Cardiac muscle cell (in vitro differentiated cells and primary cell): ENCODE measurements at regions not wholly inside any gene's neighbourhood (a gene's known extent, or its start where the extent isn't known, plus 50 kb on each side); places are given as distances from the start of the nearest gene placed in this dataset.
A peak's percentile ranks its signal among the peaks of the same experiment; 100 is the strongest.

ENCODE experiments used
- DNase-seq, 2 donors: peaks; one replicate each; pipeline versions ENCODE4 v3.0.0 to v3.0.0-alpha.2; 2010 to 2017; ENCODE audit warnings: low read depth in 1 of 2, low spot score in 1 of 2
- H3K27ac ChIP-seq: fragments of 200-600 bp; sonication (generic); 2 replicates; pipeline ENCODE4 v1.5.1; 2016
- H3K27me3 ChIP-seq: fragments of 200-600 bp; sonication (generic); 2 replicates; pipeline ENCODE4 v1.6.0; 2016; ENCODE audit warnings: control low read depth
- H3K36me3 ChIP-seq: fragments of 200-600 bp; sonication (generic); 2 replicates; pipeline ENCODE4 v1.5.1; 2016; ENCODE audit warnings: control low read depth
- H3K4me1 ChIP-seq: fragments of 200-600 bp; sonication (generic); 2 replicates; pipeline ENCODE4 v1.8.1; 2017; ENCODE audit warnings: low read depth, mild to moderate bottlenecking, mixed run types
- H3K4me3 ChIP-seq: fragments of 200-600 bp; sonication (generic); 2 replicates; pipeline ENCODE4 v1.5.1; 2016; ENCODE audit warnings: mild to moderate bottlenecking
- H3K9me3 ChIP-seq: fragments of 200-600 bp; sonication (generic); 2 replicates; pipeline ENCODE4 v1.5.1; 2017; ENCODE audit warnings: low read depth, mild to moderate bottlenecking, control low read depth
- TF ChIP-seq, protein P1 (sequence below): IDR thresholded peaks from 2 replicates; pipeline ENCODE4 v1.5.1; 2012; ENCODE audit warnings: low read depth, mild to moderate bottlenecking, low read length

DNA sequence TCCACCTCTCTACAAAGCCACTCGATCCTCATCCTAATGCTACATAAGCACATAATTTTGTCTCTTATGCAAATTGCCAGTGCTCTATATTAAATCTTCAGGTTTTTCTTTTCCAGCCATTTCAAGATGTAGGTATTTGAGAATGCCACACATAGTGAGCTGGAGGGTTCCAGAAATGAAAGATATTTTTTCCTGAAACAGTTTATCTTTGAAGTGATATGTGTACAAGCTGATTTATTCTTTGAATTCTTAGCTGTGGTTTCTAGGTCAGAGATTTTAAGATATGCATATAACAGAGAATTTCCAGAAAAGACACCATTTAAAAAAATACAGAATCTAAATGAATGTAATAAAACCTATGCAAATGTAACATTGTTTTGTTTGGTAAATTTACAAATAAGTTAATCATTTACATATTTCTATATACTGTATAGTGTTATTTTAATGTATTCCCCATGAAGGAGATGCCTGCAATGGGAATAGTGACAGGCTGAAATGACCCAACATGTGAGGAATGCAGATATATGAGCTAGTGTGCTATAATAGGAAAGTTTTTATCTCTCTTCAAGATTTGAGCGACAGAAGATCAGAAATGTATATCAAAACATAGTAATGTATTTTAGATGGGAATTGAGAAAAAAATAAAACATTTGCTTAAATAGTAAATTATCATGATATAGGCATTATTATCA, 570.2 kb downstream of the SLITRK1 start:
- DNase-seq = peak in 1 of 2 donors; percentile 16
- H3K9me3 ChIP-seq = no peaks in the 10 kb centered on the region
- TF ChIP-seq, protein P1, sequence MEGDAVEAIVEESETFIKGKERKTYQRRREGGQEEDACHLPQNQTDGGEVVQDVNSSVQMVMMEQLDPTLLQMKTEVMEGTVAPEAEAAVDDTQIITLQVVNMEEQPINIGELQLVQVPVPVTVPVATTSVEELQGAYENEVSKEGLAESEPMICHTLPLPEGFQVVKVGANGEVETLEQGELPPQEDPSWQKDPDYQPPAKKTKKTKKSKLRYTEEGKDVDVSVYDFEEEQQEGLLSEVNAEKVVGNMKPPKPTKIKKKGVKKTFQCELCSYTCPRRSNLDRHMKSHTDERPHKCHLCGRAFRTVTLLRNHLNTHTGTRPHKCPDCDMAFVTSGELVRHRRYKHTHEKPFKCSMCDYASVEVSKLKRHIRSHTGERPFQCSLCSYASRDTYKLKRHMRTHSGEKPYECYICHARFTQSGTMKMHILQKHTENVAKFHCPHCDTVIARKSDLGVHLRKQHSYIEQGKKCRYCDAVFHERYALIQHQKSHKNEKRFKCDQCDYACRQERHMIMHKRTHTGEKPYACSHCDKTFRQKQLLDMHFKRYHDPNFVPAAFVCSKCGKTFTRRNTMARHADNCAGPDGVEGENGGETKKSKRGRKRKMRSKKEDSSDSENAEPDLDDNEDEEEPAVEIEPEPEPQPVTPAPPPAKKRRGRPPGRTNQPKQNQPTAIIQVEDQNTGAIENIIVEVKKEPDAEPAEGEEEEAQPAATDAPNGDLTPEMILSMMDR = no peak
- H3K27me3 ChIP-seq = no peaks in the 10 kb centered on the region
- H3K4me1 ChIP-seq = no peaks in the 10 kb centered on the region
- no peaks in the 10 kb centered on the region for H3K36me3 ChIP-seq
- no peak overlapping the region for H3K4me3 ChIP-seq
- H3K27ac ChIP-seq = no peak overlapping the region

DNA sequence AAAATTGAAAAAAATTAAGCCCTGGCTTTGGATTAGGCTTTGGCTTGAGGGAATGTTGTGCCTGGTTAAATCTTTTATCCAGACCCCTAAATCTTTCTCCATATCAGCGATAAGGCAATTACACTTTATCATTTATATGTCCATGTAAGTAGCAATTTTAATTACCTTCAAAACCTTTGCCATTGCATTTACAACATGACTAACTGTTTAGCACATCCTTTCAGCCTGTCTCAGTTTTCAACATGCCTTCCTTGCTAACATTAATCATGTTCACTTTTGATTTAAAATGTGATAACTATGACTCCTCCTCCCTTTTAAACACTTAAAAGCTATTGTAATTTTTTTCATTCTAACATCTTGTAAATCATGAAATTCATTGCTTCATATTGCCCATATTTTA, 583.7 kb downstream of the SLITRK1 start:
- DNase-seq = no peak
- no peak overlapping the region for H3K4me3 ChIP-seq
- no peak overlapping the region for H3K27ac ChIP-seq
- no peaks in the 10 kb centered on the region for H3K36me3 ChIP-seq
- H3K4me1 ChIP-seq = no peaks in the 10 kb centered on the region
- H3K27me3 ChIP-seq = no peaks in the 10 kb centered on the region
- H3K9me3 ChIP-seq = no peaks in the 10 kb centered on the region
- TF ChIP-seq, protein P1 = no peak

DNA sequence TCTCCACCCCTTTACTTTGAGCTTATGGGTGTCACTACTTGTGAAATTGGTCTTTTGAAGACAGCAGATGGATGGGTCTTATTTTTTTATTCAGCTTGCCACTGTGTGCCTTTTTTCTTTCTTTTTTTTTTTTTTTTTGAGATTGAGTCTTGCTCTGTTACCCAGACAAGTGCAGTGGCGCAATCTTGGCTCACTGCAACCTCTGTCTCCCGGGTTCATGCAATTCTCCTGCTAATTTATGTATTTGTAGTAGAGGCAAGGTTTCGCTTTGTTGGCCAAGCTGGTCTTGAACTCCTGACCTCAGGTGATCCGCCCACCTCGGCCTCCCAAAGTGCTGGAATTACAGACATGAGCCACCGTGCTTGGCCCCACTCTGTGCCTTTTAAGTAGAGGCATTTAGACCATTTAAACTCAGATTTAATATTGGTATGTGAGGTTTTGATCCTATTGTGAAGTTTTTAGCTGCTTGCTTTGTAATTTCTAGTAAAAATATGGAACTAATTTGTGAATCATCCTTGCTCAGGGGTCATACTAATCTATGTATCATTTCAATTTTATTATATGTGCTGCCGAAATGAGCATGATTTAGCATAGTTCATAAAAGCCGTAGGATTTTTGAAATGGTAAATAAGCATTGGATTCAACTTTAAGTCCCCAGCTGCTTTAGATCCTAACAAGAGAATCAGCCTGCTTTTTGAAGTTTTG, 584.5 kb downstream of the SLITRK1 start:
- TF ChIP-seq, protein P1 = no peak
- Histone ChIP-seq H3K4me3 (no peak overlapping the region), H3K4me1 (no peaks in the 10 kb centered on the region), H3K36me3 (no peaks in the 10 kb centered on the region), H3K9me3 (no peaks in the 10 kb centered on the region), H3K27me3 (no peaks in the 10 kb centered on the region), H3K27ac (no peak overlapping the region)
- peak in 1 of 2 donors; percentile 13 for DNase-seq

DNA sequence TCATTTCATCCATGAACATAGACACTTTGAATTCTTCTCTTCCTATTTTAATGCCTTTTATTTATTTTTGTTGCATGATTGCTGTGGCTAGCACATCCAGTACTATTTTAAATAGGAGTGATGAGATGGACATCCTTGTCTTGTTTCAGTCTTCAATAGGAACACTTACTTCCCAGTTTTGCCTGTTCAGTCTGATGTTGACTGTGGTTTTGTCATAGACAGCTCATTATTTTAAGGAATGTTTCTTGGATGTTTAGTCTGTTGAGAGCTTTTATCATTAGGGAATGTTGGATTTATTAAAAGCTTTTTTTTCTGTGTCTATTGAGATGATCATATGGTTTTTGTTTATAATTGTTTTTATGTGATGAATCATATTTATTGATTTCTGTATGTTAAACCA, 586.6 kb downstream of the SLITRK1 start:
- H3K27ac ChIP-seq = no peak overlapping the region
- no peaks in the 10 kb centered on the region for H3K4me1 ChIP-seq
- no peak overlapping the region for H3K4me3 ChIP-seq
- H3K27me3 ChIP-seq = no peaks in the 10 kb centered on the region
- DNase-seq = no peak
- TF ChIP-seq, protein P1 = no peak
- no peaks in the 10 kb centered on the region for H3K9me3 ChIP-seq
- H3K36me3 ChIP-seq = no peaks in the 10 kb centered on the region

DNA sequence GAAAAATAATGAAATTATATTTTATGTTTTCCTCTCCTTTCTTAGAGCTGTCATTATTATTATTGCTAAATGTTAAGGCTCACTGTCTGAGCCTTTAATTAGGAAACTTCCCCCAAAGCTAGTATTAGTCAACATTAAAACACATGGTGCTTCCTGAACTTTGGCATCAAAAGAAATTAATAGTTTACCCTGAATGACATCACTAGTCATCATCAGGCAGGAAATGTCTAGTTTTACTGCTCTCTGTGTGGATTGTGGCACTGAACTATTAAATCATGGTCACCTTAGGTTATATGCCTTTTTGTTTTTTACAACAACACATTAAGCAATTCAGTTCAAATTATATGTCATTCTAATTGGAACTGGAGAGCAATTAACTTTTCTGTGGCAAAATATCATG, 595.5 kb downstream of the SLITRK1 start:
- H3K4me3 ChIP-seq = no peak overlapping the region
- no peaks in the 10 kb centered on the region for H3K4me1 ChIP-seq
- no peaks in the 10 kb centered on the region for H3K36me3 ChIP-seq
- H3K27ac ChIP-seq = no peak overlapping the region
- peak in 1 of 2 donors; percentile 15 for DNase-seq
- no peaks in the 10 kb centered on the region for H3K27me3 ChIP-seq
- H3K9me3 ChIP-seq = no peaks in the 10 kb centered on the region
- TF ChIP-seq, protein P1 = no peak
